Activated gamma-delta T cell treated with anti-CD3 and anti-CD28 coated beads, Interleukin-2, amount 50 U/mL, for 16 hours (primary cell): ENCODE measurements at regions not wholly inside any gene's neighbourhood (a gene's known extent, or its start where the extent isn't known, plus 50 kb on each side); places are given as distances from the start of the nearest gene placed in this dataset.
A peak's percentile ranks its signal among the peaks of the same experiment; 100 is the strongest.

ENCODE experiments used
- DNase-seq: peaks from one replicate; pipeline ENCODE4 v3.0.0-alpha.2; 2020; ENCODE audit warnings: low read depth

GRCh38 chr4:81881855-81882621 is 410.3 kb upstream of the RASGEF1B start:
- DNase-seq, result no peak

GRCh38 chr4:81876106-81876505 is 404.4 kb upstream of the RASGEF1B start:
- no peak for DNase-seq

- DNase-seq, result no peak
Observed at GRCh38 chr4:81874661-81875515, 403.2 kb upstream of the RASGEF1B start.

- DNase-seq, result no peak
Observed at GRCh38 chr4:81870275-81870674, 398.6 kb upstream of the RASGEF1B start.

GRCh38 chr4:81860111-81860510 is 388.4 kb upstream of the RASGEF1B start:
- DNase-seq, result no peak

GRCh38 chr4:81854406-81854805 is 382.7 kb upstream of the RASGEF1B start:
- no peak for DNase-seq

GRCh38 chr4:81852031-81852715 is 380.5 kb upstream of the RASGEF1B start:
- no peak for DNase-seq

GRCh38 chr4:81850701-81851100 is 379.0 kb upstream of the RASGEF1B start:
- DNase-seq, result no peak

GRCh38 chr4:81845761-81846160 is 374.1 kb upstream of the RASGEF1B start:
- no peak for DNase-seq

- no peak for DNase-seq
Observed at GRCh38 chr4:81845273-81845672, 373.6 kb upstream of the RASGEF1B start.

- peak; percentile 60 for DNase-seq
Observed at GRCh38 chr4:81844717-81845116, 373.0 kb upstream of the RASGEF1B start.

- no peak for DNase-seq
Observed at GRCh38 chr4:81839347-81840042, 367.8 kb upstream of the RASGEF1B start.

- no peak for DNase-seq
Observed at GRCh38 chr4:81838586-81838985, 366.9 kb upstream of the RASGEF1B start.

- DNase-seq, result no peak
Observed at GRCh38 chr4:81836716-81837115, 365.0 kb upstream of the RASGEF1B start.

GRCh38 chr4:81833576-81833975 is 361.9 kb upstream of the RASGEF1B start:
- DNase-seq, result no peak

GRCh38 chr4:81828991-81829390 is 357.3 kb upstream of the RASGEF1B start:
- DNase-seq, result no peak

- no peak for DNase-seq
Observed at GRCh38 chr4:81827577-81828202, 356.0 kb upstream of the RASGEF1B start.

GRCh38 chr4:81826817-81827424 is 355.2 kb upstream of the RASGEF1B start:
- DNase-seq, result no peak

- no peak for DNase-seq
Observed at GRCh38 chr4:81826335-81826734, 354.6 kb upstream of the RASGEF1B start.

GRCh38 chr4:81818385-81818920 is 346.7 kb upstream of the RASGEF1B start:
- no peak for DNase-seq
